CD4-positive, CD25-positive, alpha-beta regulatory T cell (primary cell): ENCODE measurements at regions not wholly inside any gene's neighbourhood (a gene's known extent, or its start where the extent isn't known, plus 50 kb on each side); places are given as distances from the start of the nearest gene placed in this dataset.

ENCODE experiments used
- ATAC-seq, 2 donors: fragments of 150-1000 bp; cut with Tn5 transposase; one replicate each; pipeline ENCODE4 v1.10.0; 2021; ENCODE audit warnings: low read depth in 2 of 2, moderate number of reproducible peaks in 2 of 2, moderate library complexity in 1 of 2
- DNase-seq, 3 donors: peaks; one replicate each; pipeline versions ENCODE4 v3.0.0 to v3.0.0-alpha.2; 2012 to 2022; ENCODE audit warnings: mixed read lengths in 1 of 3
- H3K27ac ChIP-seq: one replicate; pipeline ENCODE4 v1.7.0; 2013; ENCODE audit warnings: mild to moderate bottlenecking, low read length; ENCODE audit not compliant: insufficient read depth, poor library complexity, severe bottlenecking
- H3K27me3 ChIP-seq: one replicate; pipeline ENCODE4 v1.7.0; 2013; ENCODE audit warnings: low read length; ENCODE audit not compliant: control insufficient read depth, insufficient read depth
- H3K36me3 ChIP-seq: one replicate; pipeline ENCODE4 v1.7.0; 2013; ENCODE audit warnings: mild to moderate bottlenecking, low read length, moderate library complexity; ENCODE audit not compliant: control insufficient read depth, insufficient read depth
- H3K4me1 ChIP-seq: 2 replicates; pipeline ENCODE4 v1.7.0; 2013; ENCODE audit warnings: mild to moderate bottlenecking, low read length; ENCODE audit not compliant: insufficient read depth, control insufficient read depth, poor library complexity, severe bottlenecking
- H3K4me3 ChIP-seq: one replicate; pipeline ENCODE4 v1.7.0; 2013; ENCODE audit warnings: low read depth, mild to moderate bottlenecking, low read length, moderate library complexity
- H3K9me3 ChIP-seq, 2 experiments: 1 replicate in 1 of 2; 2 replicates in 1 of 2; pipeline ENCODE4 v1.7.0; 2013; ENCODE audit warnings: low read length in 2 of 2, mild to moderate bottlenecking in 1 of 2, moderate library complexity in 1 of 2; ENCODE audit not compliant: control insufficient read depth in 2 of 2
- H3K27ac Mint-ChIP-seq, 3 donors: one replicate each; pipeline ENCODE4 v1.8.0; 2020 to 2022; ENCODE audit warnings: mild to moderate bottlenecking in 3 of 3, mixed read lengths in 3 of 3, moderate library complexity in 2 of 3
- H3K27me3 Mint-ChIP-seq: one replicate; pipeline ENCODE4 v1.8.0; 2022; ENCODE audit warnings: mild to moderate bottlenecking, mixed read lengths
- H3K36me3 Mint-ChIP-seq: one replicate; pipeline ENCODE4 v1.8.0; 2020; ENCODE audit warnings: mixed read lengths
- H3K4me1 Mint-ChIP-seq, 4 donors: one replicate each; pipeline ENCODE4 v1.8.0; 2020 to 2022; ENCODE audit warnings: mixed read lengths in 4 of 4, mild to moderate bottlenecking in 1 of 4
- H3K4me3 Mint-ChIP-seq, 4 donors: one replicate each; pipeline ENCODE4 v1.8.0; 2020 to 2022; ENCODE audit warnings: mild to moderate bottlenecking in 4 of 4, mixed read lengths in 4 of 4, moderate library complexity in 3 of 4
- H3K9me3 Mint-ChIP-seq, 7 donors: one replicate each; pipeline ENCODE4 v1.8.0; 2020 to 2022; ENCODE audit warnings: mixed read lengths in 7 of 7, mild to moderate bottlenecking in 3 of 7, moderate library complexity in 2 of 7

DNA sequence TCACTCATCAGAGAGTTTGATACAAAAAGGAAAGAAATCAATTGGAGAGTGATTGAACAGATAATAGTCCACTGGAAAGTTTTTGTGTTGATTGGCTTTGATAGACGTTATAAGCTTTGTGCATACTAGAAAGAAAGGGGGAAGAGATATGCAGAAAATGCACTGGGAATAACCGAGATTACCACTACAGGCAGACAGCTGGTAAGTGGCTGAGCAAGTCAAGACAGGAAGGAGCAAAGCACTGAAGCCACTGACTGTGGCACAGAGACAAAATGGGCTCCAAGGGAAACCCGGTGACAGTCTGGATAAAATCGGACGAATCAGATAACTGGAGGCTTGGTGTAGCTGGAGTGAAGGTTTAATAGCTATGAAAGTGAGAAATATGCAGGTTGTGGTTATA, 209.0 kb downstream of the SIM1 start:
- Mint-ChIP-seq H3K4me1 (peaks cover 0 to 6% (median 0%) of the 10 kb centered on the region in 4 donors), H3K9me3 (no peaks in the 10 kb centered on the region), H3K27ac (no peak overlapping the region), H3K4me3 (no peak overlapping the region), H3K36me3 (no peaks in the 10 kb centered on the region), H3K27me3 (no peaks in the 10 kb centered on the region)
- no peak for ATAC-seq
- Histone ChIP-seq H3K9me3 (no peaks in the 10 kb centered on the region), H3K27ac (no peak overlapping the region), H3K36me3 (no peaks in the 10 kb centered on the region), H3K4me1 (no peaks in the 10 kb centered on the region), H3K27me3 (no peaks in the 10 kb centered on the region), H3K4me3 (no peak overlapping the region)
- DNase-seq: no peak

DNA sequence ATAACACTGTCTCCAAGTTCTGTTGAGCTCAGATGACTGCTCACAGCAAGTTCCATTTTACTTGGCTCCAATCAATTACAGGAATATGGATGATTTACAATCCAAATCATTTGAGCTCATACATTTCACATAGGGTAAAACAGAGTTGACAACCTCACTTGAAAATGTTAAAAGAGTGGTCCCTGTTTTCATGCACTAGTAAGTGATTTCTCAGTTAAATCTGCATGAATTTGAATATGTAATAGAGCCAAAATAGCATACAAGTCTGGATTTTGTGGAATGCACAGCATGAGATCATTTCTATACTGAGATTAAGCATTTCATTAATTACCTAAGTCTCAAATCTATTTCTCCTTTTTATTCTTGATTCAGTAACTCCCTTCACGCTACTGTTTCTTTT, 217.6 kb downstream of the SIM1 start:
- Histone ChIP-seq H3K36me3 (no peaks in the 10 kb centered on the region), H3K27me3 (peaks cover 2% of the 10 kb centered on the region), H3K4me3 (no peak overlapping the region), H3K9me3 (no peaks in the 10 kb centered on the region), H3K4me1 (no peaks in the 10 kb centered on the region), H3K27ac (no peak overlapping the region)
- Mint-ChIP-seq H3K9me3 (peaks cover 0 to 1% (median 0%) of the 10 kb centered on the region in 7 donors), H3K4me1 (no peaks in the 10 kb centered on the region), H3K4me3 (no peak overlapping the region), H3K27ac (no peak overlapping the region), H3K27me3 (peaks cover 4% of the 10 kb centered on the region), H3K36me3 (no peaks in the 10 kb centered on the region)
- DNase-seq: no peak
- ATAC-seq: no peak

DNA sequence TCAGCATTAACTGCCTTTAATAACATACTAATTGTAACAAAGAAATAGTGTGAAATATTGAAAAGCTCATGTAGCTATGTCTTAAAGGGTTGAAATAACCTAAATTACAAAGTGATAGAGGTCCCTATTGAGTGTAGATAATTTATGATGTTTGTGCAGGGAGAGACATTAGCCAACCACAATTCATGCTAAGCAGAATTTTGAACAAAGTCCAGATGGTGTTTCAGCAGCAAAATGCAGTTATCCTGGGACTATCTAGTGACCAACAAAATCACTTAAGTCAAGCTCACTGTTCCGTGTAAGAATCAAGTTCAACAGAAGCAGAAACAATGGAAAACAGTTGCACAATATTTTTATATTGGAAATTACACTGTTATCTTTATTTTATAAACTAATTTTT, 218.5 kb downstream of the SIM1 start:
- Histone ChIP-seq H3K9me3 (no peaks in the 10 kb centered on the region), H3K4me1 (no peaks in the 10 kb centered on the region), H3K36me3 (no peaks in the 10 kb centered on the region), H3K27me3 (peaks cover 2% of the 10 kb centered on the region), H3K27ac (no peak overlapping the region), H3K4me3 (no peak overlapping the region)
- H3K4me3 Mint-ChIP-seq: no peak overlapping the region
- no peaks in the 10 kb centered on the region for H3K4me1 Mint-ChIP-seq
- no peak for DNase-seq
- peaks cover 11% of the 10 kb centered on the region for H3K27me3 Mint-ChIP-seq
- no peak for ATAC-seq
- H3K9me3 Mint-ChIP-seq: peaks cover 0 to 1% (median 0%) of the 10 kb centered on the region in 7 donors
- no peak overlapping the region for H3K27ac Mint-ChIP-seq
- no peaks in the 10 kb centered on the region for H3K36me3 Mint-ChIP-seq

DNA sequence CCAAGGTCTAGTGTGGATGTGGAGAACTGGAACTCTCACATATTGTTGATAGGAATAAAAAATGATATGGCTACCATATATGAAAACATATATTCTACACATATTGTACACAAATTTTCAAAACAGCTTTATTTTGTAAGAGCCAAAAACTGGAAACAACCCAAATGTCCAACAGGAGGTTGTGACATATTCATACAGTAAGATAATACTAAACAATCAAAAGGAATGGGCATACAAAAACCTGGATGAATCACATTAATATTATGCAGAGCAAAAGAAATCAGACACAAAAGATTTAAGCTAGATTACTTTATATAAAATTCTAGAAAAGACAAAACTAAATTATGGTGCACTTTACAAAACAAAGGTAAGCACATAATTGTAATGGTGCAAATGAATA, 223.9 kb downstream of the SIM1 start:
- peaks cover 2% of the 10 kb centered on the region for H3K27me3 ChIP-seq
- ATAC-seq (no peak), DNase-seq (no peak)
- H3K4me3 ChIP-seq: no peak overlapping the region
- no peaks in the 10 kb centered on the region for H3K4me1 Mint-ChIP-seq
- H3K9me3 ChIP-seq: no peaks in the 10 kb centered on the region
- H3K27ac ChIP-seq: no peak overlapping the region
- peaks cover 21% of the 10 kb centered on the region for H3K27me3 Mint-ChIP-seq
- no peak overlapping the region for H3K4me3 Mint-ChIP-seq
- H3K9me3 Mint-ChIP-seq: peaks cover 0 to 1% (median 0%) of the 10 kb centered on the region in 7 donors
- no peaks in the 10 kb centered on the region for H3K4me1 ChIP-seq
- no peaks in the 10 kb centered on the region for H3K36me3 ChIP-seq
- no peak overlapping the region for H3K27ac Mint-ChIP-seq
- no peaks in the 10 kb centered on the region for H3K36me3 Mint-ChIP-seq

DNA sequence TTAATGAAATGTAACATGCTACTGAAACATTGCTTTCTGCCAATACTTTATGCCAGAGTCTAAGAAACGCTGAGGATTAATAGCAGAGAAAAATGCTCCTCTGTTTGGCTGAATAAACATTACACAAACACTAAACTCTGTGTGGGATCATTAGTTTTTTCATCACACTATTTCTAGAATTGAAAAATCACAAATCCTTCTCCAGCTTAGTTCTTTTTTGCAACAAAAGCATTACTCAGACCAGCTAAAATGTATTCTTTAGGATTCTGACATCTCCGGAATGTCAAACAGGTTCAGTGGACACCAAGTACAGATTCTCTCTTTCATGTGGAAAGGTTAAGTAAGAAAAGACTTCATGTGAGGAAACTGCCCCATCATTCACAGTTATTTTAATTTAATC, 226.9 kb downstream of the SIM1 start:
- no peaks in the 10 kb centered on the region for H3K4me1 Mint-ChIP-seq
- H3K4me1 ChIP-seq: no peaks in the 10 kb centered on the region
- H3K4me3 ChIP-seq: no peak overlapping the region
- ATAC-seq: no peak
- H3K36me3 ChIP-seq: no peaks in the 10 kb centered on the region
- no peak overlapping the region for H3K4me3 Mint-ChIP-seq
- no peak for DNase-seq
- peaks cover 0 to 1% (median 0%) of the 10 kb centered on the region in 7 donors for H3K9me3 Mint-ChIP-seq
- no peak overlapping the region for H3K27ac Mint-ChIP-seq
- no peaks in the 10 kb centered on the region for H3K27me3 ChIP-seq
- H3K9me3 ChIP-seq: no peaks in the 10 kb centered on the region
- H3K27me3 Mint-ChIP-seq: peaks cover 24% of the 10 kb centered on the region
- no peak overlapping the region for H3K27ac ChIP-seq
- no peaks in the 10 kb centered on the region for H3K36me3 Mint-ChIP-seq

DNA sequence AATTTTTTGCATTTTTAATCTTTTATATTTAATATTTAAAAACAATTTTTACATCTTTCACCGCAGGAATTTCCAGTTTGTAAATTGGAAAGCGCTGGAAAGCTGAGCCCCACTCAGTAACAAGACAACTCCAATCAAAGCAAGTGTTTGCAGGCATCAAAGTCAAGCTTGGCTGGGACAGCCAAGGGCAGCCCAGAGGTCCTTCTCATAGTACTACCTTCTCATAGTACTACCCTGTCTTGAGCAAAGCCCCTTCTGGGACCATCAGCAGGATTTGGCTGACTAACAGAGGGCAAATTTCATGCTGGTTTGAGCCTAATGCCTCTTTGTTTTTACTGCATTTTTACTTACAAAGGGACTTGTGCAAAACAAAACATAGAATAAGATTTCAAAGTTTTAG, 228.3 kb downstream of the SIM1 start:
- Histone ChIP-seq H3K27ac (no peak overlapping the region), H3K27me3 (no peaks in the 10 kb centered on the region), H3K9me3 (no peaks in the 10 kb centered on the region), H3K36me3 (no peaks in the 10 kb centered on the region), H3K4me3 (no peak overlapping the region), H3K4me1 (no peaks in the 10 kb centered on the region)
- Mint-ChIP-seq H3K4me1 (no peaks in the 10 kb centered on the region), H3K27me3 (peaks cover 20% of the 10 kb centered on the region), H3K4me3 (no peak overlapping the region), H3K27ac (no peak overlapping the region), H3K36me3 (no peaks in the 10 kb centered on the region), H3K9me3 (peaks cover 0 to 1% (median 0%) of the 10 kb centered on the region in 7 donors)
- DNase-seq (no peak), ATAC-seq (no peak)

DNA sequence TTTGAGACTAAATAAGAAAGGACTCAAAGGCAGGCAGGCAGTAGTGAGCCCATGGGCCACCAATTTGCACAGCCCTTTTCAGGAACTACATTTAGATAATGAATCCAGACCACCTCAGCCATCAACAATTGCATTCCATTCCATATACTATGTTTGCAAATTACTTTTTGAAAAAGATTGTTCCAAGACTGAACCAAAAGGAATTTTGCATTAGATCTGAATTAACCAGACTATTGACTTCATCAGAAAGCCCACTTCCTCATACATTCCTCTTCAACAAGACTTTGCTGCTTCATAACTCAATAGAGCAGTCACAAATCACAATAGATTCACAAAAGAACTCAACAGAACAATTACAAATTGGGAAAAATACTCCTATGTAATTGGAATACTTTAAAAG, 229.1 kb downstream of the SIM1 start:
- Mint-ChIP-seq H3K27me3 (peaks cover 17% of the 10 kb centered on the region), H3K4me3 (no peak overlapping the region)

DNA sequence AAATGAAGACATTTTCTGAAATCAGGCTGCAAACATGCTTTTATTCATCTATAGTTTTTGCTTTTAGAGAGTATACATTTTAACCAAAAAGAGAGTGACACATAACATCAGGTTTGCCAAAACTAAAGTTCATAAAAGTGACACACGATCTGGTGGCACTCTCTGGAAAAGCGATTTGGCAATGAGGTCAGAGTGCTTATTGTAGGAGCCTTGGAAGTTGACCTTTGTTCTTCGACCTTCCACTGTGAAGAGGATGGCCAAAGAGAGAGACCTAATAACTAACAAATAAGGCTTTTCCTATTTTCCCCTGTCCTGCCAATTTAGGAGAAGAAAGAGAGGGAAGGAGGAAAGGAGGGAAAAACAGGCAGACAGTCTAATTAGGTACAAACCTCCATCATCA, 230.1 kb downstream of the SIM1 start:
- H3K27me3 Mint-ChIP-seq: peaks cover 17% of the 10 kb centered on the region
- peaks cover 0 to 4% (median 2%) of the 10 kb centered on the region in 4 donors for H3K4me1 Mint-ChIP-seq

More for the DNA sequence above, 229.1 kb downstream of the SIM1 start:
- ATAC-seq (no peak), DNase-seq (no peak)
- Histone ChIP-seq H3K4me3 (no peak overlapping the region), H3K9me3 (no peaks in the 10 kb centered on the region), H3K36me3 (no peaks in the 10 kb centered on the region), H3K27ac (no peak overlapping the region), H3K27me3 (no peaks in the 10 kb centered on the region), H3K4me1 (no peaks in the 10 kb centered on the region)
- no peaks in the 10 kb centered on the region for H3K36me3 Mint-ChIP-seq
- no peaks in the 10 kb centered on the region for H3K4me1 Mint-ChIP-seq
- H3K27ac Mint-ChIP-seq: no peak overlapping the region
- H3K9me3 Mint-ChIP-seq: peaks cover 0 to 1% (median 0%) of the 10 kb centered on the region in 7 donors

More for the DNA sequence above, 230.1 kb downstream of the SIM1 start:
- Histone ChIP-seq H3K9me3 (no peaks in the 10 kb centered on the region), H3K27ac (no peak overlapping the region), H3K27me3 (no peaks in the 10 kb centered on the region), H3K4me3 (no peak overlapping the region), H3K4me1 (no peaks in the 10 kb centered on the region), H3K36me3 (no peaks in the 10 kb centered on the region)
- no peaks in the 10 kb centered on the region for H3K36me3 Mint-ChIP-seq
- H3K4me3 Mint-ChIP-seq: no peak overlapping the region
- no peak for DNase-seq
- ATAC-seq: no peak
- H3K9me3 Mint-ChIP-seq: no peaks in the 10 kb centered on the region
- H3K27ac Mint-ChIP-seq: no peak overlapping the region
